SK-N-SH (cell line): ENCODE measurements at regions not wholly inside any gene's neighbourhood (a gene's known extent, or its start where the extent isn't known, plus 50 kb on each side); places are given as distances from the start of the nearest gene placed in this dataset.
A peak's percentile ranks its signal among the peaks of the same experiment; 100 is the strongest.

ENCODE experiments used
- CTCF ChIA-PET: fragments of 300-600, 350-600 bp; formaldehyde crosslinking; extraction: SDS; loops from one replicate; lab custom pipeline; 2021; lab: Yijun Ruan, JAX
- POLR2A ChIA-PET: fragments of 350-600 bp; sonication (Branson Sonifier 250); formaldehyde crosslinking; extraction: SDS; loops from one replicate; lab custom pipeline; 2020; ENCODE audit warnings: antibody characterized with exemption, inconsistent platforms; lab: Yijun Ruan, JAX
- DNase-seq: peaks from one replicate; pipeline ENCODE4 v3.0.0; 2012
- H2AFZ ChIP-seq: fragments of 200-600 bp; sonication (generic); 2 replicates; pipeline ENCODE4 v1.8.1; 2016; ENCODE audit warnings: antibody characterized with exemption, mild to moderate bottlenecking, low read depth
- H3F3A ChIP-seq: fragments of 200-600 bp; sonication (generic); replicated peaks from 2 replicates; pipeline ENCODE3; 2016; ENCODE audit warnings: antibody characterized with exemption, mild to moderate bottlenecking; ENCODE audit not compliant: insufficient read depth
- H3K27ac ChIP-seq, 2 experiments: fragments of 200-500 bp in 1 of 2; fragments of 200-600 bp in 1 of 2; sonication (Bioruptor generic) in 1 of 2; sonication (generic), shearing (Covaris generic) in 1 of 2; 2 replicates each; pipeline versions ENCODE4 v1.5.1 to v1.6.1; 2014 to 2016; ENCODE audit warnings: low read depth in 2 of 2, inconsistent platforms in 1 of 2, low read length in 1 of 2, mild to moderate bottlenecking in 1 of 2, mixed read lengths in 1 of 2
- H3K27me3 ChIP-seq: fragments of 200-600 bp; sonication (generic), shearing (Covaris generic); 2 replicates; pipeline ENCODE4 v1.6.1; 2016; ENCODE audit warnings: mixed run types; ENCODE audit not compliant: insufficient read depth
- H3K36me3 ChIP-seq, 2 experiments: fragments of 200-500 bp in 1 of 2; fragments of 200-600 bp in 1 of 2; sonication (Bioruptor generic) in 1 of 2; sonication (generic) in 1 of 2; replicated peaks in 1 of 2; 2 replicates each; pipeline versions ENCODE3 to v1.5.1; 2014 to 2016; ENCODE audit warnings: low read length in 1 of 2, mild to moderate bottlenecking in 1 of 2; ENCODE audit not compliant: insufficient read depth in 2 of 2, control insufficient read depth in 1 of 2
- H3K4me1 ChIP-seq, 2 experiments: fragments of 200-500 bp in 1 of 2; fragments of 200-600 bp in 1 of 2; sonication (Bioruptor generic) in 1 of 2; sonication (generic), shearing (Covaris generic) in 1 of 2; 2 replicates each; pipeline versions ENCODE4 v1.5.1 to v1.6.1; 2014 to 2016; ENCODE audit warnings: low read depth in 1 of 2, low read length in 1 of 2, mixed run types in 1 of 2; ENCODE audit not compliant: insufficient read depth in 2 of 2, control insufficient read depth in 1 of 2
- H3K4me2 ChIP-seq: fragments of 200-600 bp; sonication (generic), shearing (Covaris generic); 2 replicates; pipeline ENCODE4 v1.6.1; 2017; ENCODE audit warnings: mixed run types
- H3K4me3 ChIP-seq, 2 experiments: fragments of 200-500 bp in 1 of 2; fragments of 200-600 bp in 1 of 2; sonication (Bioruptor generic) in 1 of 2; sonication (generic), shearing (Covaris generic) in 1 of 2; 2 replicates each; pipeline versions ENCODE4 v1.5.1 to v1.8.1; 2014 to 2016; ENCODE audit warnings: low read depth in 2 of 2, inconsistent platforms in 1 of 2, low read length in 1 of 2, mild to moderate bottlenecking in 1 of 2, mixed read lengths in 1 of 2, moderate library complexity in 1 of 2
- H3K79me2 ChIP-seq: fragments of 200-600 bp; sonication (generic); 2 replicates; pipeline ENCODE4 v1.8.1; 2017; ENCODE audit warnings: mild to moderate bottlenecking; ENCODE audit not compliant: insufficient read depth
- H3K9ac ChIP-seq: fragments of 200-600 bp; sonication (generic); 2 replicates; pipeline ENCODE4 v1.6.1; 2017; ENCODE audit warnings: mixed run types
- H3K9me2 ChIP-seq: fragments of 200-600 bp; sonication (generic); 2 replicates; pipeline ENCODE4 v1.6.1; 2017; ENCODE audit warnings: mixed run types
- H3K9me3 ChIP-seq: fragments of 200-600 bp; sonication (generic); 2 replicates; pipeline ENCODE4 v1.6.1; 2017; ENCODE audit warnings: mixed run types, mild to moderate bottlenecking, moderate library complexity
- H4K20me1 ChIP-seq: fragments of 200-600 bp; sonication (generic); 2 replicates; pipeline ENCODE4 v1.6.1; 2017; ENCODE audit warnings: mild to moderate bottlenecking, mixed run types; ENCODE audit not compliant: insufficient read depth
- CHD2 ChIP-seq: fragments of 150-350 bp; IDR thresholded peaks from 2 replicates; pipeline ENCODE4 v1.6.1; 2018; ENCODE audit warnings: low read length; ENCODE audit not compliant: partially characterized antibody
- FOSL2 ChIP-seq: IDR thresholded peaks from 2 replicates; pipeline ENCODE4 v1.4.0; 2012; ENCODE audit warnings: low read depth, mild to moderate bottlenecking, moderate library complexity, borderline replicate concordance
- FOXM1 ChIP-seq: IDR thresholded peaks from 2 replicates; pipeline ENCODE4 v1.4.0; 2012; ENCODE audit warnings: low read depth, mild to moderate bottlenecking
- GABPA ChIP-seq: IDR thresholded peaks from 2 replicates; pipeline ENCODE4 v1.4.0; 2012; ENCODE audit warnings: low read depth, mild to moderate bottlenecking
- MXI1 ChIP-seq: IDR thresholded peaks from 2 replicates; pipeline ENCODE4 v1.6.1; 2012; ENCODE audit warnings: mild to moderate bottlenecking, low read depth, low read length, improper control_type of control experiment
- NFIC ChIP-seq: IDR thresholded peaks from 2 replicates; pipeline ENCODE4 v1.4.0; 2012; ENCODE audit warnings: borderline replicate concordance
- NRF1 ChIP-seq: IDR thresholded peaks from 2 replicates; pipeline ENCODE4 v1.6.1; 2012; ENCODE audit warnings: low read depth, mild to moderate bottlenecking, low read length
- POLR2AphosphoS5 ChIP-seq: IDR thresholded peaks from 2 replicates; pipeline ENCODE4 v1.6.1; 2012; ENCODE audit warnings: low read depth, low read length
- RCOR1 ChIP-seq: fragments of 150-350 bp; IDR thresholded peaks from 2 replicates; pipeline ENCODE4 v1.6.1; 2017; ENCODE audit warnings: antibody characterized with exemption, low read length
- RFX5 ChIP-seq: IDR thresholded peaks from 2 replicates; pipeline ENCODE4 v1.6.1; 2012; ENCODE audit warnings: mild to moderate bottlenecking, improper control_type of control experiment, low read length
- RXRA ChIP-seq: IDR thresholded peaks from 2 replicates; pipeline ENCODE4 v1.4.0; 2012; ENCODE audit warnings: low read depth, mild to moderate bottlenecking, borderline replicate concordance
- TAF1 ChIP-seq: IDR thresholded peaks from 2 replicates; pipeline ENCODE4 v1.6.1; 2012; ENCODE audit warnings: low read depth, mild to moderate bottlenecking, low read length, moderate library complexity, borderline replicate concordance
- TCF12 ChIP-seq: IDR thresholded peaks from 2 replicates; pipeline ENCODE4 v1.4.0; 2012
- TEAD4 ChIP-seq: IDR thresholded peaks from 2 replicates; pipeline ENCODE4 v1.4.0; 2012; ENCODE audit warnings: mild to moderate bottlenecking, borderline replicate concordance; ENCODE audit not compliant: insufficient read depth
- WGBS: methylation state at CpG from one replicate; pipeline ENCODE4 v1.1.6; 2017; ENCODE audit warnings: low lambda C conversion rate; 5-methylcytosine and 5-hydroxymethylcytosine counted together
- TF ChIP-seq, protein P1 (sequence below): IDR thresholded peaks from 2 replicates; pipeline ENCODE4 v1.6.1; 2012; ENCODE audit warnings: mild to moderate bottlenecking, low read depth, low read length, moderate library complexity
- TF ChIP-seq, protein P2 (sequence below): fragments of 200-600 bp; sonication (generic); IDR thresholded peaks from 2 replicates; pipeline ENCODE4 v1.6.1; 2017; ENCODE audit warnings: antibody characterized with exemption, mild to moderate bottlenecking, moderate library complexity
- TF ChIP-seq, protein P3 (sequence below): IDR thresholded peaks from 2 replicates; pipeline ENCODE4 v1.4.0; 2012; ENCODE audit warnings: low read depth, borderline replicate concordance
- TF ChIP-seq, protein P4 (sequence below): fragments of 150-350 bp; IDR thresholded peaks from 2 replicates; pipeline ENCODE4 v1.6.1; 2017; ENCODE audit warnings: antibody characterized with exemption, low read length, low read depth, borderline replicate concordance

DNA sequence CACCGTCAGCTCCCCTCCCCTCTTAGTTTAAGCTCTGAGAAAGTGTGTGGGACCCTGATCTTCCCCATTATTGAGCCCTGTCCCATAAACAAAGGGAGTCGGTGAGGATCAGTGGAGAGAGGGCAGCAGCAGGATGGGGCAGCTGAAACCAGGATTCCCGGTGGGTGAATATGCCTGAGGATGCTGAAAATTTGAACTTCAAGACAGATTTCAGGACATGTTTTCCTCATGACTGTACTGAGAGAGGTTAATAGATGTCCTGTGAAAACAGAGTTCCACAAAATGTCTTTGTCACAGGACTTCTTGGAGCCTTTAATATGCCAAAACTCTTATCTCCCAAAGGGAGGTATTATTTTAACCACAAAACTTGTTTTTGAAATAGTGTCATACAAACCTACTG lies 53.5 kb upstream of the SLC22A16 start:
- H3F3A ChIP-seq, result peaks cover 35% of the 10 kb centered on the region
- TF ChIP-seq MXI1 (no peak), NRF1 (no peak), RXRA (no peak), GABPA (no peak), FOSL2 (no peak), FOXM1 (no peak), RFX5 (no peak), RCOR1 (no peak), TEAD4 (no peak), POLR2AphosphoS5 (no peak), TCF12 (no peak), CHD2 (no peak), TAF1 (no peak), NFIC (no peak)
- TF ChIP-seq, protein P1, sequence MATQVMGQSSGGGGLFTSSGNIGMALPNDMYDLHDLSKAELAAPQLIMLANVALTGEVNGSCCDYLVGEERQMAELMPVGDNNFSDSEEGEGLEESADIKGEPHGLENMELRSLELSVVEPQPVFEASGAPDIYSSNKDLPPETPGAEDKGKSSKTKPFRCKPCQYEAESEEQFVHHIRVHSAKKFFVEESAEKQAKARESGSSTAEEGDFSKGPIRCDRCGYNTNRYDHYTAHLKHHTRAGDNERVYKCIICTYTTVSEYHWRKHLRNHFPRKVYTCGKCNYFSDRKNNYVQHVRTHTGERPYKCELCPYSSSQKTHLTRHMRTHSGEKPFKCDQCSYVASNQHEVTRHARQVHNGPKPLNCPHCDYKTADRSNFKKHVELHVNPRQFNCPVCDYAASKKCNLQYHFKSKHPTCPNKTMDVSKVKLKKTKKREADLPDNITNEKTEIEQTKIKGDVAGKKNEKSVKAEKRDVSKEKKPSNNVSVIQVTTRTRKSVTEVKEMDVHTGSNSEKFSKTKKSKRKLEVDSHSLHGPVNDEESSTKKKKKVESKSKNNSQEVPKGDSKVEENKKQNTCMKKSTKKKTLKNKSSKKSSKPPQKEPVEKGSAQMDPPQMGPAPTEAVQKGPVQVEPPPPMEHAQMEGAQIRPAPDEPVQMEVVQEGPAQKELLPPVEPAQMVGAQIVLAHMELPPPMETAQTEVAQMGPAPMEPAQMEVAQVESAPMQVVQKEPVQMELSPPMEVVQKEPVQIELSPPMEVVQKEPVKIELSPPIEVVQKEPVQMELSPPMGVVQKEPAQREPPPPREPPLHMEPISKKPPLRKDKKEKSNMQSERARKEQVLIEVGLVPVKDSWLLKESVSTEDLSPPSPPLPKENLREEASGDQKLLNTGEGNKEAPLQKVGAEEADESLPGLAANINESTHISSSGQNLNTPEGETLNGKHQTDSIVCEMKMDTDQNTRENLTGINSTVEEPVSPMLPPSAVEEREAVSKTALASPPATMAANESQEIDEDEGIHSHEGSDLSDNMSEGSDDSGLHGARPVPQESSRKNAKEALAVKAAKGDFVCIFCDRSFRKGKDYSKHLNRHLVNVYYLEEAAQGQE, result no peak
- TF ChIP-seq, protein P2, sequence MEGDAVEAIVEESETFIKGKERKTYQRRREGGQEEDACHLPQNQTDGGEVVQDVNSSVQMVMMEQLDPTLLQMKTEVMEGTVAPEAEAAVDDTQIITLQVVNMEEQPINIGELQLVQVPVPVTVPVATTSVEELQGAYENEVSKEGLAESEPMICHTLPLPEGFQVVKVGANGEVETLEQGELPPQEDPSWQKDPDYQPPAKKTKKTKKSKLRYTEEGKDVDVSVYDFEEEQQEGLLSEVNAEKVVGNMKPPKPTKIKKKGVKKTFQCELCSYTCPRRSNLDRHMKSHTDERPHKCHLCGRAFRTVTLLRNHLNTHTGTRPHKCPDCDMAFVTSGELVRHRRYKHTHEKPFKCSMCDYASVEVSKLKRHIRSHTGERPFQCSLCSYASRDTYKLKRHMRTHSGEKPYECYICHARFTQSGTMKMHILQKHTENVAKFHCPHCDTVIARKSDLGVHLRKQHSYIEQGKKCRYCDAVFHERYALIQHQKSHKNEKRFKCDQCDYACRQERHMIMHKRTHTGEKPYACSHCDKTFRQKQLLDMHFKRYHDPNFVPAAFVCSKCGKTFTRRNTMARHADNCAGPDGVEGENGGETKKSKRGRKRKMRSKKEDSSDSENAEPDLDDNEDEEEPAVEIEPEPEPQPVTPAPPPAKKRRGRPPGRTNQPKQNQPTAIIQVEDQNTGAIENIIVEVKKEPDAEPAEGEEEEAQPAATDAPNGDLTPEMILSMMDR, result no peak
- TF ChIP-seq, protein P3, sequence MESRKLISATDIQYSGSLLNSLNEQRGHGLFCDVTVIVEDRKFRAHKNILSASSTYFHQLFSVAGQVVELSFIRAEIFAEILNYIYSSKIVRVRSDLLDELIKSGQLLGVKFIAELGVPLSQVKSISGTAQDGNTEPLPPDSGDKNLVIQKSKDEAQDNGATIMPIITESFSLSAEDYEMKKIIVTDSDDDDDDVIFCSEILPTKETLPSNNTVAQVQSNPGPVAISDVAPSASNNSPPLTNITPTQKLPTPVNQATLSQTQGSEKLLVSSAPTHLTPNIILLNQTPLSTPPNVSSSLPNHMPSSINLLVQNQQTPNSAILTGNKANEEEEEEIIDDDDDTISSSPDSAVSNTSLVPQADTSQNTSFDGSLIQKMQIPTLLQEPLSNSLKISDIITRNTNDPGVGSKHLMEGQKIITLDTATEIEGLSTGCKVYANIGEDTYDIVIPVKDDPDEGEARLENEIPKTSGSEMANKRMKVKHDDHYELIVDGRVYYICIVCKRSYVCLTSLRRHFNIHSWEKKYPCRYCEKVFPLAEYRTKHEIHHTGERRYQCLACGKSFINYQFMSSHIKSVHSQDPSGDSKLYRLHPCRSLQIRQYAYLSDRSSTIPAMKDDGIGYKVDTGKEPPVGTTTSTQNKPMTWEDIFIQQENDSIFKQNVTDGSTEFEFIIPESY, result no peak
- TF ChIP-seq, protein P4, sequence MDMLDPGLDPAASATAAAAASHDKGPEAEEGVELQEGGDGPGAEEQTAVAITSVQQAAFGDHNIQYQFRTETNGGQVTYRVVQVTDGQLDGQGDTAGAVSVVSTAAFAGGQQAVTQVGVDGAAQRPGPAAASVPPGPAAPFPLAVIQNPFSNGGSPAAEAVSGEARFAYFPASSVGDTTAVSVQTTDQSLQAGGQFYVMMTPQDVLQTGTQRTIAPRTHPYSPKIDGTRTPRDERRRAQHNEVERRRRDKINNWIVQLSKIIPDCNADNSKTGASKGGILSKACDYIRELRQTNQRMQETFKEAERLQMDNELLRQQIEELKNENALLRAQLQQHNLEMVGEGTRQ, result no peak
- TF ChIP-seq, all 33 proteins: peak for 0
- WGBS, result 92% methylated on average over 3 of the region's 3 CpGs
- H3K9me3 ChIP-seq, result no peaks in the 10 kb centered on the region
- peak overlapping the region in 1 of 2 experiments; percentile 91; a peak in 2 of 4 replicates for H3K27ac ChIP-seq
- H3K4me3 ChIP-seq, result no peak overlapping the region
- no peak for DNase-seq
- peaks cover 0 to 4% of the 10 kb centered on the region in 2 experiments for H3K36me3 ChIP-seq
- no peaks in the 10 kb centered on the region for H3K9me2 ChIP-seq
- no peak overlapping the region for H3K9ac ChIP-seq
- H3K79me2 ChIP-seq, result no peaks in the 10 kb centered on the region
- ChIA-PET CTCF (interaction anchor here (0.5 to 3.6 kb wide), 5 partner anchors 152 to 680 kb away, joined by 3 to 72 read pairs (median 6); no protein-coding TSS in a partner anchor), POLR2A (no interaction called here)
- H3K4me2 ChIP-seq, result no peak overlapping the region
- H3K27me3 ChIP-seq, result no peaks in the 10 kb centered on the region
- peaks cover 0 to 25% of the 10 kb centered on the region in 2 experiments; a peak in 2 of 4 replicates for H3K4me1 ChIP-seq
- H2AFZ ChIP-seq, result no peak overlapping the region
- H4K20me1 ChIP-seq, result no peaks in the 10 kb centered on the region
